Lower lobe of right lung (tissue), 2 donors: ENCODE measurements at regions not wholly inside any gene's neighbourhood (a gene's known extent, or its start where the extent isn't known, plus 50 kb on each side); places are given as distances from the start of the nearest gene placed in this dataset.

Source experiments
- ATAC-seq, 2 donors: fragments of 200-7000 bp; cut with Tn5 transposase; one replicate each; pipeline ENCODE4 v1.9.1; 2020 to 2022; ENCODE audit warnings: mild to moderate bottlenecking in 2 of 2, moderate library complexity in 2 of 2
- DNase-seq: peaks from one replicate; pipeline ENCODE4 v3.0.0-alpha.2; 2020
- H3K27ac ChIP-seq: fragments of 200-600 bp; one replicate; pipeline ENCODE4 v1.8.0; 2022
- H3K27me3 ChIP-seq: fragments of 200-600 bp; one replicate; pipeline ENCODE4 v1.8.0; 2022; ENCODE audit warnings: low read depth
- H3K36me3 ChIP-seq: fragments of 200-600 bp; one replicate; pipeline ENCODE4 v1.8.0; 2022; ENCODE audit warnings: mild to moderate bottlenecking
- H3K4me1 ChIP-seq: fragments of 200-600 bp; one replicate; pipeline ENCODE4 v1.8.0; 2022
- H3K4me3 ChIP-seq: fragments of 200-600 bp; one replicate; pipeline ENCODE4 v1.8.0; 2022; ENCODE audit warnings: mild to moderate bottlenecking
- H3K9me3 ChIP-seq: fragments of 200-600 bp; one replicate; pipeline ENCODE4 v1.8.0; 2022
- CTCF ChIP-seq: fragments of 200-600 bp; IDR thresholded peaks from one replicate; pipeline ENCODE4 v1.8.0; 2022; ENCODE audit warnings: antibody characterized with exemption, mild to moderate bottlenecking
- intact Hi-C: fragments of 100-400 bp; cut with DNase I; formaldehyde crosslinking; loops from one replicate; pipeline ENCODE4 v1.11.0; 2022
- donor health status: DM: no; HTN: yes; CAD: no; lungs with severe emphysema.

- H3K4me3 ChIP-seq = no peak overlapping the region
- no peaks in the 10 kb centered on the region for H3K27me3 ChIP-seq
- ATAC-seq (no peak), DNase-seq (no peak)
- H3K36me3 ChIP-seq = no peaks in the 10 kb centered on the region
- no peak overlapping the region for H3K27ac ChIP-seq
- intact Hi-C loops = no loop called here
- TF ChIP-seq CTCF = no peak
- H3K9me3 ChIP-seq = no peaks in the 10 kb centered on the region
- H3K4me1 ChIP-seq = no peaks in the 10 kb centered on the region
Observed at GRCh38 chr11:95398437-95399112, 167.6 kb upstream of the SESN3 start.

GRCh38 chr11:95392644-95393043 is 161.6 kb upstream of the SESN3 start:
- H3K9me3 ChIP-seq = no peaks in the 10 kb centered on the region
- intact Hi-C loops = no loop called here
- no peak overlapping the region for H3K4me3 ChIP-seq
- H3K27me3 ChIP-seq = no peaks in the 10 kb centered on the region
- DNase-seq = no peak
- TF ChIP-seq CTCF = no peak
- H3K4me1 ChIP-seq = no peaks in the 10 kb centered on the region
- no peaks in the 10 kb centered on the region for H3K36me3 ChIP-seq
- ATAC-seq = no peak
- H3K27ac ChIP-seq = no peak overlapping the region

GRCh38 chr11:95389427-95389826 is 158.4 kb upstream of the SESN3 start:
- Histone ChIP-seq H3K27me3 (no peaks in the 10 kb centered on the region), H3K27ac (no peak overlapping the region), H3K4me3 (no peak overlapping the region), H3K36me3 (no peaks in the 10 kb centered on the region), H3K4me1 (no peaks in the 10 kb centered on the region), H3K9me3 (no peaks in the 10 kb centered on the region)
- intact Hi-C loops = no loop called here
- DNase-seq = no peak
- no peak for ATAC-seq
- no peak for TF ChIP-seq CTCF

GRCh38 chr11:95388086-95388485 is 157.1 kb upstream of the SESN3 start:
- no peak overlapping the region for H3K4me3 ChIP-seq
- no peaks in the 10 kb centered on the region for H3K4me1 ChIP-seq
- intact Hi-C loops = no loop called here
- ATAC-seq = no peak
- no peaks in the 10 kb centered on the region for H3K36me3 ChIP-seq
- no peaks in the 10 kb centered on the region for H3K9me3 ChIP-seq
- H3K27me3 ChIP-seq = no peaks in the 10 kb centered on the region
- no peak overlapping the region for H3K27ac ChIP-seq
- TF ChIP-seq CTCF = no peak
- no peak for DNase-seq

- ATAC-seq = no peak
- intact Hi-C loops = no loop called here
Observed at GRCh38 chr11:95387325-95387724, 156.3 kb upstream of the SESN3 start.

More at GRCh38 chr11:95387325-95387724, 156.3 kb upstream of the SESN3 start:
- Histone ChIP-seq H3K36me3 (no peaks in the 10 kb centered on the region), H3K27ac (no peak overlapping the region), H3K4me1 (no peaks in the 10 kb centered on the region), H3K4me3 (no peak overlapping the region), H3K9me3 (no peaks in the 10 kb centered on the region), H3K27me3 (no peaks in the 10 kb centered on the region)
- TF ChIP-seq CTCF = no peak
- DNase-seq = no peak
